ENCODE measurements at regions not wholly inside any gene's neighbourhood (a gene's known extent, or its start where the extent isn't known, plus 50 kb on each side); places are given as distances from the start of the nearest gene placed in this dataset.

GRCh38 chr11:126121296-126121695, 58.6 kb upstream of the CDON start:
- no peak overlapping the region for H3K4me3 ChIP-seq
- no peak overlapping the region for H3K27ac ChIP-seq
- FAIRE-seq (no peak), DNase-seq (no peak), ATAC-seq (no peak)
- H3K4me1 ChIP-seq = peaks cover 1 to 4% (median 2%) of the 10 kb centered on the region in 3 donors
- no peaks in the 10 kb centered on the region for H3K9me3 ChIP-seq
- no peaks in the 10 kb centered on the region for H3K27me3 ChIP-seq
- intact Hi-C loops (cut with DNase I) = no loop called here
- TF ChIP-seq CTCF (IDR thresholded peaks at IDR 0.05) = no peak
- H3K36me3 ChIP-seq = no peaks in the 10 kb centered on the region
- 81 to 83% methylated on average over 1 of the region's 1 CpG for WGBS, 2 donors

GRCh38 chr11:126118806-126119205, 56.1 kb upstream of the CDON start:
- Histone ChIP-seq H3K27ac (no peak overlapping the region), H3K27me3 (no peaks in the 10 kb centered on the region), H3K9me3 (no peaks in the 10 kb centered on the region), H3K4me3 (no peak overlapping the region), H3K4me1 (peaks cover 25 to 29% (median 26%) of the 10 kb centered on the region in 3 donors), H3K36me3 (no peaks in the 10 kb centered on the region)
- WGBS, 2 donors = 81 to 84% methylated on average over 9 to 10 of the region's 10 CpGs
- DNase-seq = no peak
- TF ChIP-seq CTCF (IDR thresholded peaks at IDR 0.05) = no peak
- FAIRE-seq = no peak
- intact Hi-C loops (cut with DNase I) = no loop called here
- no peak for ATAC-seq

- Histone ChIP-seq H3K4me3 (no peak overlapping the region), H3K4me1 (peaks cover 25 to 30% (median 27%) of the 10 kb centered on the region in 3 donors), H3K27ac (peak overlapping the region; percentile 43 to 78 (median 56)), H3K36me3 (no peaks in the 10 kb centered on the region), H3K9me3 (no peaks in the 10 kb centered on the region), H3K27me3 (no peaks in the 10 kb centered on the region)
- DNase-seq = peak; percentile 72 to 86 (median 81)
- peak in 1 of 4 donors; percentile 8 for TF ChIP-seq CTCF (IDR thresholded peaks at IDR 0.05)
- FAIRE-seq = no peak
- WGBS, 2 donors = 3 to 12% methylated on average over 14 of the region's 14 CpGs
- intact Hi-C loops (cut with DNase I) = no loop called here
- ATAC-seq = peak; percentile 82 to 89 (median 83)
These were observed 53.2 kb upstream of the CDON start for GRCh38 chr11:126115816-126116331.

- TF ChIP-seq CTCF (IDR thresholded peaks at IDR 0.05) = no peak
- ATAC-seq (peak in 3 of 4 donors; percentile 28 to 32 (median 31)), DNase-seq (peak; percentile 49 to 86 (median 72)), FAIRE-seq (no peak)
- Histone ChIP-seq H3K9me3 (no peaks in the 10 kb centered on the region), H3K36me3 (no peaks in the 10 kb centered on the region), H3K27me3 (no peaks in the 10 kb centered on the region), H3K4me3 (no peak overlapping the region), H3K27ac (peak overlapping the region; percentile 43 to 78 (median 52)), H3K4me1 (peaks cover 25 to 30% (median 27%) of the 10 kb centered on the region in 3 donors)
- intact Hi-C loops (cut with DNase I) = no loop called here
- WGBS, 2 donors = 21 to 28% methylated on average over 4 of the region's 4 CpGs
These were observed 52.4 kb upstream of the CDON start for GRCh38 chr11:126115127-126115495.

- intact Hi-C loops (cut with DNase I) = no loop called here
- no peak for DNase-seq
- no peak overlapping the region for H3K4me3 ChIP-seq
- no peaks in the 10 kb centered on the region for H3K27me3 ChIP-seq
- H3K36me3 ChIP-seq = no peaks in the 10 kb centered on the region
- no peak for FAIRE-seq
- WGBS, 2 donors = 85 to 93% methylated on average over 6 of the region's 6 CpGs
- no peak for TF ChIP-seq CTCF (IDR thresholded peaks at IDR 0.05)
- ATAC-seq = no peak
- H3K4me1 ChIP-seq = peaks cover 25 to 30% (median 27%) of the 10 kb centered on the region in 3 donors
- H3K27ac ChIP-seq = peak overlapping the region; percentile 60 to 80 (median 70)
- no peaks in the 10 kb centered on the region for H3K9me3 ChIP-seq
These were observed 51.9 kb upstream of the CDON start for GRCh38 chr11:126114486-126115126.
